Esophagus muscularis mucosa (tissue), 4 donors: ENCODE measurements at regions not wholly inside any gene's neighbourhood (a gene's known extent, or its start where the extent isn't known, plus 50 kb on each side); places are given as distances from the start of the nearest gene placed in this dataset.

Experiments used
- EP300 ChIP-seq: sonication (generic); formaldehyde crosslinking; IDR thresholded peaks from one replicate; pipeline ENCODE4 v1.6.1; 2017; ENCODE audit warnings: antibody characterized with exemption
- POLR2A ChIP-seq: fragments of 450-650 bp; IDR thresholded peaks from one replicate; pipeline ENCODE4 v1.6.1; 2017; ENCODE audit warnings: antibody characterized with exemption, moderate library complexity, mild to moderate bottlenecking, low read depth
- POLR2AphosphoS5 ChIP-seq, 2 donors: sonication (generic); formaldehyde crosslinking; IDR thresholded peaks; one replicate each; pipeline ENCODE4 v1.6.1; 2017; ENCODE audit warnings: antibody characterized with exemption in 2 of 2
- TF ChIP-seq, protein P1 (sequence below), 3 experiments: fragments of 200-600 bp in 2 of 3; fragments of 450-650 bp in 1 of 3; sonication (generic) in 2 of 3; IDR thresholded peaks; one replicate each; pipeline ENCODE4 v1.5.1; 2017 to 2019; ENCODE audit warnings: antibody characterized with exemption in 3 of 3, mild to moderate bottlenecking in 2 of 3, moderate library complexity in 1 of 3

DNA sequence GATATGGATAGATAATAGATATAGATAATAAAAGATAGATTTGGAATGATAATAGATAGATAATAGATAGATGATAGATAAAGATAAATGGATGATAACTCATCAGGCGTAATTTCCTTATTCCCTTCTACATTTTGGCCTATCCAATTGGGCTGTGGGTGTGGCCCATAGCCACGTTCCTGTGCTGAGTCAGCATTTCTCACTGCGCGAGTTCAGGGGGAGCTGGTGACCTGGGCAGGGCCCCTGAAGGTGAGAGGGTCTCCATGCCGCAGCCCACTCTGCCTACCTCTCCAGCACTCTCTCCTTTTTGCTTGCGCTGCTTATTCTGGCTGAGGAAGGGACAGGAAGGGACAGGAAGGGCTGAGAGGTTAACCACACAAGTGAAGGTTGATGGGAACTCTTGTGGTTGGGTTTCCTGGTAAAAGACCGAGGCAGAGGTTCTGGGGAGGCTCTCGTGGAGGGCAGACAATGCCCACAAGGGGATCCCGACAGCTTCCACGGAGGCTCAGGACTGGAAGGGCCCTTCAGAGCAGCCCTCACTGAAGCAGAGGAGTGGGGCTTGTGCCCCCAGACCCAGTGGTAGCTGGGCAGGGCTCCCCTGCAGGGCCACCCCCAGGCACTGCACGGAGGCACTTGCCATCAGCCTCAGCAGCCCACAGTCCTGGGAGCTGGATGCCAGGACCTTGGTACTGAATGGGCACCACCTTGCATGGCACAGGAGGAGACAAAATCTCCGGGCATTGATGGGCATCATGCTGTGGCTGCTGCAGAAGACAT is 247.3 kb upstream of the PITRM1 start:
- TF ChIP-seq, protein P1, sequence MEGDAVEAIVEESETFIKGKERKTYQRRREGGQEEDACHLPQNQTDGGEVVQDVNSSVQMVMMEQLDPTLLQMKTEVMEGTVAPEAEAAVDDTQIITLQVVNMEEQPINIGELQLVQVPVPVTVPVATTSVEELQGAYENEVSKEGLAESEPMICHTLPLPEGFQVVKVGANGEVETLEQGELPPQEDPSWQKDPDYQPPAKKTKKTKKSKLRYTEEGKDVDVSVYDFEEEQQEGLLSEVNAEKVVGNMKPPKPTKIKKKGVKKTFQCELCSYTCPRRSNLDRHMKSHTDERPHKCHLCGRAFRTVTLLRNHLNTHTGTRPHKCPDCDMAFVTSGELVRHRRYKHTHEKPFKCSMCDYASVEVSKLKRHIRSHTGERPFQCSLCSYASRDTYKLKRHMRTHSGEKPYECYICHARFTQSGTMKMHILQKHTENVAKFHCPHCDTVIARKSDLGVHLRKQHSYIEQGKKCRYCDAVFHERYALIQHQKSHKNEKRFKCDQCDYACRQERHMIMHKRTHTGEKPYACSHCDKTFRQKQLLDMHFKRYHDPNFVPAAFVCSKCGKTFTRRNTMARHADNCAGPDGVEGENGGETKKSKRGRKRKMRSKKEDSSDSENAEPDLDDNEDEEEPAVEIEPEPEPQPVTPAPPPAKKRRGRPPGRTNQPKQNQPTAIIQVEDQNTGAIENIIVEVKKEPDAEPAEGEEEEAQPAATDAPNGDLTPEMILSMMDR (IDR thresholded peaks at IDR 0.05): no peak
- TF ChIP-seq POLR2A: no peak
- TF ChIP-seq POLR2AphosphoS5 (IDR thresholded peaks at IDR 0.05): no peak
- no peak for TF ChIP-seq EP300
